Posterior vena cava (tissue), 2 donors: ENCODE measurements at regions not wholly inside any gene's neighbourhood (a gene's known extent, or its start where the extent isn't known, plus 50 kb on each side); places are given as distances from the start of the nearest gene placed in this dataset.
A peak's percentile ranks its signal among the peaks of the same experiment; 100 is the strongest.

Experiments used
- DNase-seq: peaks from one replicate; pipeline ENCODE4 v3.0.0-alpha.2; 2020; ENCODE audit warnings: low spot score
- intact Hi-C, 2 donors: fragments of 100-400 bp; cut with DNase I; formaldehyde crosslinking; loops; one replicate each; pipeline versions ENCODE4 v1.14.1 to v1.14.2; 2022 to 2023
- donor health status: DM: yes; HTN: yes; CAD: no.
- donor health status: DM: yes; HTN: yes; CAD: no.

DNA sequence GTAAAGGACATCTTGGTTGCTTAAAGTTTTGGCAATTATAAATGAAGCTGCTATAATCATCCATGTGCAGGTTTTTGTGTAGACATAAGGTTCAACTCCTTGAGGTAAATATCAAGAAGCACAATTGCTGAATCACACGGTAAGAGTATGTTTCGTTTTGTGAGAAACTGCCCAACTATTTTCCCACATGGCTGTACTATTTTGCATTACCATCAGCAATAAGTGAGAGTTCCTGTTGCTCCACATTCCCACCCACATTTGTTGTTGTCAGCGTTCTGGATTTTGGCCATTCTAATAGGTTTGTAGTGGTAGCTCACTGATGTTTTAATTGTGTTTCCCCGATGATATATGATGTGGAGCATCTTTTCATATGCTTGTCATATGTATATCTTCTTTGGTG lies 118.5 kb upstream of the KCNMB2 start:
- intact Hi-C loops, result no loop called here

DNA sequence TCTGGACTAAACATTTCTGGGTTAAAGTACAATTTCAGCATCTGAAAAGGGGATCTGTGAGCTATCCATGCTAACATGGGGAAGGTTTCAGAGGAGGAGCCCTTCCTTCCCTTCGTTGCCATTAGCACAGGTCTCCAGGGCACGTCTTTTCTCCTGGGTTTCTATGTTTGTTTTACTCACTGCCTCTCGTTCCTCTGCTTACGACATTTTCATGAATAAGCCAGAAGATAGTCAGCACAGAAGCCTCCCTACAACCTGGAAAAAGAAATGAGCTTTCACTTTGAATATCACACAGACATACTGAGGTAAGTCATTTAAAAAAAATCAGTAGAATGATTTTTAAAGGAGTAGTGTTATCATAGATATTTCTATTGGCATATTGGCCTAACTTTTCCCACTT lies 117.2 kb upstream of the KCNMB2 start:
- DNase-seq, result no peak
- intact Hi-C loops, result no loop called here

More for the DNA sequence above, 118.5 kb upstream of the KCNMB2 start:
- no peak for DNase-seq

DNA sequence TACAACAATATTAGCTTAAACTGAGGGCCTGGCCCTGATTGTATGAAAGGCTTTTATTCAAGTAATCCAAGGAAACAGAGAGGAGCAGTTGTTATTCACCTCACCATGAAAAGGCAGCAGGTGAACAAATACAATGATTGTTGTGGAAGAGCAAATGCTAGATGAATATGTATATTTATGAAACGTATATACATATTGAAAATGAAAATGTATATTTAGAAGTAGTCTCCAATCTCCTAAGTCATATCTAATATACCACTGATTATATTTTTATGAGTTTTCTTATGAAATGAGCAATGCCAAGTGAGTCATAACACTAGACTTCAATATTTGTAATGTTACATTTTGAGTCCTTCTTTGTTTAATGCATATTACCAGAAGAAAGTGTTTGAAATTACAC lies 116.2 kb upstream of the KCNMB2 start:
- no peak for DNase-seq

DNA sequence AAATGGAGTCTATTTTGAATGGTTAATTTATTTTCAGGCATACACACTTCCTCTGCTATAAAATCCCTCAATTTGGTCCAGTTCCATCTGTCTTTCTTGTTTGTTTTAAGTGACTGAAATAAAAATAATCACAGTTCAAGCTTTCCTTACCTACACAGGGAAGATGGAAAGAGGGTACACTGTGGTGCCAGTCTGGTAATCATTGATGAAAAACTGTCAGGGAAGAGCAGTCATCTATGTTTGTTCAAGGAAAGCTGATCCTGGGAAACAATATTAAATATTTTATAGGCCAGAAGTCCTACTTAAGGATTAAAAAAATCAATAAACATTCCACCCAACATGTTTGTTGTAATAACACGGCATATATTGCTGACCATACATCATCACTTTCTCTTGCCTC lies 115.2 kb upstream of the KCNMB2 start:
- no peak for DNase-seq
- intact Hi-C loops, result no loop called here

More for the DNA sequence above, 116.2 kb upstream of the KCNMB2 start:
- intact Hi-C loops, result no loop called here

DNA sequence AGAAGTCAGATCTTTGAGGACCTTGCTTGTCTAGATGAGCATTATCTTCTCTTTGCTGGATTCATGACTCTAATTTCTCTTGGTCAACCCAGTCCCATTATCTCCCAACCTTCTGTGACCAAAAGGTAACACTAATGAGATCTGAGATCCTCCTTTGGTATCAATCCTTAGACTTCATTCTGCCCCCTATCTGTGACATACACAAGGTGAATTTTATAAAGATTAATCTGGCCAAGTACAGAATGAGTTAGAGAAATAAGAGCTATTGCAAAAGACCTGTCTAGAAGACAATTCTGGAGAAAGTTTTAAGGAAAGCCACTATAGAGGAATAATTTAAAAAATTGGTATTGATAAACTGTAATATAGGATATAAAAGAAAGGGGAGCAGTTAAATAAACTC lies 113.8 kb upstream of the KCNMB2 start:
- no peak for DNase-seq
- intact Hi-C loops, result no loop called here

DNA sequence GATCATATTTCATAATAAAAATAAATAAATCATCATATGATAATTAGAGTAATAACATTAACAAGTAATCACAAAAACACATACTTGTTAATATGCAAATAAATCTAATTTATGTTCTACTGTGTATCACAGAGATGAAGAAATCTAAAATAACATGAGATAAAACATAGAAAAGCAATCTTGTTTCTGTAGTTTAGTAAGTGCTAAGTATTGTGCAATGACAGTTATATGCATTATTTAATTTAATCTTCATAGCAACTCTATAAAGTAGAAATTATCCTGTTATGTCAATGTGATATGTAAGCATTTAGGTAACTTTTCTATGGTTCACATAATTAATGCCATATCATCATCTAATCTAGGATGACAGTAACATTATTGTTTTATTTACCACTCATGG lies 108.2 kb upstream of the KCNMB2 start:
- no peak for DNase-seq

DNA sequence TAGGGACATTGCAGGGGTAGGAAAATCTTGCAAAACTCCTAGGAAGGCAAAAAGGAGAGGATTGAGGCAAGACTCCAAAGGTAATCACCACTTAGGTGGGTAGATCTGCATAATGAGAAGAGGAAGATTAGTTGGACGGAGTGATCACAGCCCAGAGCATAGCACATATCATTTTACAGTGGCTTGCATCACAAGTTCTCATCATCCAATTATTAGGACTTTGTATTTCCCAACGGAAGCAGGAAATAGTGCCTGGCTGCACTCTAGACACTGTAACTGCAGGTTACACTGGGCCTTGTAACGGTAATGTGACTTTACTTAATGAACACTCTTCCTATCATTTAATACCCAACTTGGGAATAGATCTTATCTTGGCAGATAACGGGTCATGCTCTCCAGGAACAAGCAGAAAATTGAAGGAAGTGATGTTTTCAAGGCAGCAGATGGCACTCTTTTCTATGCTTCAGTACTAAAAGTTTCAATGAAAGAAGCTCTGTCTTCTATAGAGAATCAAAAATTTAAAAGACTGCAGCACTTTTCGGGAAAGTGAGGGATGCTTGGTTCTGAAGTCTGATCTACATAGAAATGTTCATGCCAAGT lies 101.9 kb upstream of the KCNMB2 start:
- no peak for DNase-seq
- intact Hi-C loops, result loop anchor here in 1 of 2 donors (10.0 kb wide), 1 partner anchor 530 kb away; no protein-coding TSS in a partner anchor

More for the DNA sequence above, 108.2 kb upstream of the KCNMB2 start:
- intact Hi-C loops, result no loop called here

DNA sequence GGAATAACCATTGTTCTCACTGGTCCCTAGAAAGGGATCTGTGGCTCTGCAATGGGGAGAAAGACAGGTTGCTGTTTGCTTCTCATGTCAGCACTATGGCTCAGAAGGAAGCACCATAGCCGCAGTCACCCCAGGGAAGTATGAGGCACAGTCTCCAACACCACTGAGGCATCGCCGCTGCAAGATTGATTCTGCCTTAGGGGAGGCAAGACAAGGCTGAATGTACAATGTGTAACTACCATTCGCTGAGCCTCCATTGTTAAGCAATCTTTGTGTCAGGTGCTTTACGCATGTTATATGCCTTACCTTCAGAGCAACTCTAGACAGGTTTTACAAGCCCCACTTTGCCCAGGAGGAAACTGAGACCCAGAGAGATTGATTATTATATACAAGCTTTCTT lies 100.7 kb upstream of the KCNMB2 start:
- intact Hi-C loops, result loop anchor here (5.0 to 10.0 kb wide), 2 partner anchors 529 to 532 kb away; no protein-coding TSS in a partner anchor
- DNase-seq, result no peak

DNA sequence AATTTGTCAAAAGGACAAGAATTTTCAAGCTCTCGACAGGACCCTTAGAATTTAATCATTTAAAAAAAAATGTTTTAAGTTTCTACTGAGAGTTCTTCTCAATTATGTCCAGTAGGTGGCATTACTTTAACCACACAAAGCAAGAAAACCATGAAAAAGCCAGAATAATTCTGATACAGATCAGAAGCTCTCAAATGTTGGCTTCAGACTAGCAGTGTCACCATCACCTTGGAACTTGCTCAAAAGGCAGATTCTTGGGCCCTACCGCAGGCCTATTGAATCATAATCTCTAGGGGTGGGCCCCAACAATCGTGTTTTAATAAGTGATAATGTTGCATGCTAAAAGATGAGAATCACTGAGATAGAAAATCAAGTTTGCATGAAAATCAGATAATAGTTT lies 99.5 kb upstream of the KCNMB2 start:
- intact Hi-C loops, result loop anchor here (5.0 to 10.0 kb wide), 2 partner anchors 528 to 531 kb away; no protein-coding TSS in a partner anchor
- no peak for DNase-seq

DNA sequence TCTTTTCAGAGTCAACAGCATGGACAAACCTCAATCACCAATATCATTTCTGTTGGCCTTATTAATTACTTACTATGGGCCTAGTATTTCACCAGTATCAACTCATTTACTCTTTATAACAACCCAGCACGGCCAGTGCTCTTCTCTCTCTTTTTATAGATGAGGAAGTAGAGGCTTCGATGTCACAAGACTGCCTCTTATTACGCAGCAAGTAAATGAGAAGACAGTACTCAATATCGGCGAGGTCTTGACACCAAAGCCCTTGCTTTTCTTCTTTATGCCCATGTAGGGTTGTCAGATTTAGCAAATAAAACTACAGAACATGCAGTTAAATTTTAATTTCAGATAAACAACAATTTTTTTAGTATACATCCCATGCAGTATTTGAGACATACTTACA lies 99.0 kb upstream of the KCNMB2 start:
- no peak for DNase-seq
- intact Hi-C loops, result loop anchor here (5.0 to 10.0 kb wide), 2 partner anchors 528 to 530 kb away; no protein-coding TSS in a partner anchor

DNA sequence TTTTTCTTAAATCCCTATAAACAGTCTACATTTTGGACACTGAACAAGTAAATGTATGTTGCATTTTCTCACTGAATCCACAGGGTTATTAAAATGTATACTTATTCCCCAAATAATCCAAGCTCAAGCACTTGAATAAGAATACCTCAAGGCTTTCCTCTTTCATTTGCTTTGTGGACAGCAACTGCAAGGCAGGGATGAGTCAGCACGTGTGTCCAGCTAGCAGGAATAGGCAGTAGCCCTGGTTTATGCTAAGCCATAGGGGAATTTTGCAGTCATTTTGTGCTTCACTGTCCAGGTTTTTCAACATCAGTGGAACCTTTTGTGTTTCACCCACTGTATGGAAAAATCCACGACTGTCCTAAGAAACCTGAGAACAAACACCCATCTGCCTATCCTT lies 96.7 kb upstream of the KCNMB2 start:
- intact Hi-C loops, result loop anchor here (5.0 to 10.0 kb wide), 2 partner anchors 525 to 528 kb away; no protein-coding TSS in a partner anchor

DNA sequence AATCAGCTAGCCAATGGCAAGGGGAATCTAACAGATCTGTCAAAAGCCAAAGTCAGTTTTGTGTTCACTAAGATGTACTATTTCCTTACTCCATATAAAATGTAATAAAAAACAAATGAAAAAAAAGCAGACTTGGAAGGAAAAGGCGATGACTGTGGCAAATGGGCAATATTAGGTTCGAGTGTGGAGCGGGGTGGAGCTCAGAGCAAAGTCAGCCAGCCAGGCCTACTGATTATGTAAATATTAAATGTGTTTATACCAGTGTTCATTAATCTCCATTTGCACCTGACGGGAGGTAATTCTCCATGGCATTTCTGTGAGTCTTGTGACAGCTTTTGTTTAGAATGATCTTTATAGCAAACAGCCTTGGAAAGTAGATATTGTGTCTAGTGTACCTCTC lies 96.2 kb upstream of the KCNMB2 start:
- DNase-seq, result no peak
- intact Hi-C loops, result no loop called here

More for the DNA sequence above, 96.7 kb upstream of the KCNMB2 start:
- no peak for DNase-seq

DNA sequence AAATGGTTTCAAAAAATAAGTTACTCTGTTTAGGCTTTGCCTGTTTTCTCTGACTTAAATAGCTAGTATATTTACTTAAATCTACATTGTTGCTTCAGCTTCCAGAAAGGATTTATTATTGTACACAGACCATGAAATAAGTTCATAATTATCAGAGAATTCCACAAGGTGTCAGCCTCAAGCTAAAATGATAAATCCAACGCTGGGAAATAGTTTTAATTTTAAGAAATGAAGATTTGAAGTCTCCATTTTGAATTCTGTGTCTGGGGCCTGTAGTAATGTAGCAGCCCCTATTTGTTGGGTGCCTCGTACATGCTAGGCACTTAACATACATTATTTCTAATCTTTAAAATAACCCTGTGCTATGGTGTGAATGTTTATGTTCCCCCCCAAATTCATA lies 92.6 kb upstream of the KCNMB2 start:
- no peak for DNase-seq
- intact Hi-C loops, result no loop called here

DNA sequence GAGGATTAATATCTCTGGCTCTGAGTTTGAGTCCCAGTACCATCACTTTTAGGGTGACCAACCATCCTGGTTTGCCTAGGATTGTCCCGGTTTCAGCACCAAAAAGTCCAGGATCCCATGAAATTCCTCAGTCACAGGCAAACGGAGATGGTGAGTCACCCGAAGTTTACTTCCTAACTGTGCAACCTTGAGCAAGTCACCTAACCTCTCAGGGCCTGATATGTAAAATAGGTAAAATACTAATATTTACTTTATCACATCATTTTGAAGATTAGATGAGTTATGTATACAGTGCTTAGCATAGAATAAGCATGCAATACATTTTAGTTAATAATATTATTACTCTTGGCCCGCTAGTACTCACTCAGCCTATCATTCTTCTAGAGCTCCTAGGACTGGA lies 91.1 kb upstream of the KCNMB2 start:
- DNase-seq, result no peak
- intact Hi-C loops, result no loop called here

DNA sequence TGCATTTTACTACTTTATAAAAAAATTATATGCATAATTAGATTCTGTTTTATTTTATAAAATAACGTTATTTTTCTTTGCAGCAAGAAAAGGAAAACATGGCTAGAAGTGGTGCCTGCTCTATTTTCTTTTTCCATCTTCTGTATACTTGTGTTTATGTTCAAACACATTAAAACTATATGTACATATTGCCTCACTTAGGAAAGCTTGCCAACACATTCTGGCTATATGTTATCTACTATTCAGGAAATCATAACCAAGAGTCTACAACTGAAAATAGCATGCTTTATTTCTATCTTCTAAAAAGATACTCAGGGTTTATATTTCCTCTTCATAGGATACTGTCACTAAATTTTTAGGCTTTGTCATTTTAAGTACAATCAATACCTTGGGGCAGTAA lies 90.2 kb upstream of the KCNMB2 start:
- no peak for DNase-seq
- intact Hi-C loops, result no loop called here

DNA sequence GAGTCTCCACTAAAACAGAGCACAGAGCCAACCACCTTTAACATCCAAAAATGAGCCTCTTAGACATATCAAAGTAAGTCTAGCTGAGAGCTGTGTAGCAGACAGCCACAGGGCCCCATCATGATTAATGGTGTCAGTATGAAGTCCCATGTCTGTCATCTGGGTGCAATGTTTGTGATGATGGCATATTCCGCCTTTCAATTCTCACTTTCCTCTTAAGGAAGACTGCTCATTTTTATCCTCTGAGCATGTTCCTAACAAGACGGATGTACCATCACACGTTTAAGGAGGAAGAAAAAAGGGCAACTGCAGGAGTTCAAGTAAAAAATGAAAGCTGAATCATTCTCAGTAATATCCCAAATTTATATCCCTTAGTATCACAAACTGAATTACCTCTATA lies 85.8 kb upstream of the KCNMB2 start:
- intact Hi-C loops, result no loop called here
- no peak for DNase-seq

DNA sequence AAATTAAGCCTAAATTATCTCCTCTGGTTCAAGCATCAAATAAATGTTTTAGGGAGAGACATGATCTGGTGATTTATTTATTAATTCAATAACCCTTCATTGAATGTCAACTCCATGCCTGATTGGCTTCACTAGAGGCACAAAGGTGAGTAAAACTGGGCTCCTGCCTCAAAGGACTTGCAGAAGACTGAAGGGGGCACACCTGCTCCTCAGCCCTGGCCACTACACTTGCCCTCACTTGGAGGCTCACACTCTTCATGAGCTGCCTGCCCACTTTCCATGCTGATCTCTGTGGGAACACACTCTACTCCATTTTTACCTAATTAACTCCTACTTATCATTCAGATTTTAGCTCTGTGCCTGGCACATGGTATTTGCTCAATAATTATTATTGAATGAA lies 84.4 kb upstream of the KCNMB2 start:
- no peak for DNase-seq
- intact Hi-C loops, result no loop called here

DNA sequence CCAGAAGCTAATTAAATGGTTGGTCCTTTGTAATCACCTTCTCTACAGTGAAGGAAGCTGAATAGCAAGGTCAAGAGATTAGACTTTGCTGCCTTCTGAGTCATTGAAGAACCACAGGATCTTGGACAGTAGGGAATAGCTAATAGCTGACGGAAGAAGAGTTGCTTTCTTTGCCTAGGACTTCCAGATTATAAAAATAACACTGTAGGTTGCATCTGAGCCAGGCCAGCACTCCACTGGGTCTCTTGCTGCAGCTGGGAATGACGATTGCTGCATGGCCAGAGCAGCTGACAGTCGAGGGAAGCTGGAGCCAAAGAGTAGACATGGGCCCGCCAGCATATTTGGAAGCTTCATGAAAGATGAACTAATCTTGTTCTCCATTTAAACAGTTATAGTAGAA lies 81.5 kb upstream of the KCNMB2 start:
- DNase-seq, result peak; percentile 83

DNA sequence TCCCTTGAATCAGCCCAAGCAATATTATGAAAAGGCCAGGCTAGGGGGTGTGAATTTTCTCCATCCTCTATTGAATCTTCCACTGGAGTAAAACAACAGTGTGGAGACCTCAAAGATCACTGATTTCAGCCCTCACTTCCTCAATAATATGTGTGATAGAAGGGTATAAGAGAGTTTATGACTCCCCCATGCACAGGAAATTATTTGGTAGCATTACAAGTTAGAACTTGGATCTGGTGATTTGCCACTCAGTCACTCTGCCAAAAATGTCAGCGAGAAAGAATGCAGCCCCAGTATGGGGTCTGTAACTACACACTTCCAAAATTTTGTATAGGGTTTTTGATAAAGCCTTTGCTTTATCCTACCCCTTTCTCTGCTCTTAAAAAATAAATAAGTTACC lies 81.0 kb upstream of the KCNMB2 start:
- DNase-seq, result no peak
- intact Hi-C loops, result no loop called here

More for the DNA sequence above, 81.5 kb upstream of the KCNMB2 start:
- intact Hi-C loops, result no loop called here

DNA sequence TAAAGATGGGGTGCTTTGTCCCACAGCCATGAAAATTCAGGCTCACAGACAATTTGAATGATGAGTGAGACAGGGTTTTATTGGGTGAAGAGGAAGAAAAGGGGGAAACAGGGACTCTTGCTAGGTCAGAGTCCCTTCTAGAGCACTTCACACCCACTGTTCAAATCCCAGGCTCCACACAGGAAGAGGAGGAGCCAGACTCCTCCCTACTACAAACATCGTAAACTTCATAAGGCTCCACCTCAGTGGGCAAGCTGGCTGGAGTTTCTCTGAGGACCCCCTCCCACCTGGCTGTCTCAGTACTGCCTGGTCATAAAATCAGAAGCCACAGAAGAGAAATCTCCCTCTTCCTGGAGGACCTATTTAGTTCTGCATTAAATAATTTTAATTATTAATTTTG lies 80.3 kb upstream of the KCNMB2 start:
- no peak for DNase-seq
- intact Hi-C loops, result no loop called here

DNA sequence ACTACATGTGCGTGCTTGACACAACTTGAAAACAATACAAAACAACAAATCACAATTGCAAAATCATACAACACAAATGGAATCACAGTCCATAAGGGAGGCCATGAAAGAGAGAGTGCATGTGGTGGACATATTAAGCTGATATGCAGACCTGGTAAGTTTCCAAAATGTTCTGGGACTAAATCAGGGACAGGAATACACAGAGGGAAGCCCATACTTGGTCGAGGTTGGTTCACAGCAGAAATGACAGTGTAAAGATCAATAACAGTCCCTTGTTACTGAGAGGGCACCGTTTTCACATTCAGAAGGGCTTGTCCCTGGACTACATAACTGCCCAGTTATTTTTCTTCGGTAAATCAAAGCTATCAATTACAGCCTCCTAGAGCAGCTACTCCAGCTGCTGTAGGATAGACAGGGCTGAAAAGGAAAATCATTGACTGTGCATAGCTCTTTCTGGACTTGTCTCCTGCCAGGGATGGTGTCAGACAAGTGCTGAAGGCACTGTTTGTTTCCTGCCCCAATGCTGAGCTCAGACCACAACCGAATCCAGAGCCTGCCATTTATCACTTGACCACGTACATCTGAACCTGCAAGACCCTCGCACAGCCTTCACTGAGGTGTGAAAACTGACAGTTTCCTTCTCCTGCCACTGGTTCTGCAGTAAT lies 79.5 kb upstream of the KCNMB2 start:
- intact Hi-C loops, result no loop called here

More for the DNA sequence above, 79.5 kb upstream of the KCNMB2 start:
- DNase-seq, result no peak
